ENCODE measurements at regions not wholly inside any gene's neighbourhood (a gene's known extent, or its start where the extent isn't known, plus 50 kb on each side); places are given as distances from the start of the nearest gene placed in this dataset.

DNA sequence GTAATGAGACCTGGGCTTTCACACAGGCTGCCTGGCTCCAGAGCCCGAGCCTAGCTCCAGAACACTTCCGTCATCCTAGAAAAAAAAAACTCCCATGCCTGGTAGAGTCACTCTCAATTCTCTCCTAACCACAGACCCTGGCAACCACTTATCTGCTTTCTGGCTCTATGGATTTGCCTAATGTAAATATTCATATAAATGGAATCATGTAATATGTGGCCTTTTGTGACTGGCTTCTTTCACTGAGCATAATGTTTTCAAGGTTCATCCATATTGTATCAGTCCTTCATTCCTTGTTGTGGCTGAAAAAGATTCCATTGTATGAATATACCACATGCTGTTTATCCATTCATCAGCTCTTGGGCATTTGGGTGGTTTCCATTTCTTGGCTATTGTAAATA is 167.7 kb upstream of the MKLN1 start:
- TF ChIP-seq, protein P1, sequence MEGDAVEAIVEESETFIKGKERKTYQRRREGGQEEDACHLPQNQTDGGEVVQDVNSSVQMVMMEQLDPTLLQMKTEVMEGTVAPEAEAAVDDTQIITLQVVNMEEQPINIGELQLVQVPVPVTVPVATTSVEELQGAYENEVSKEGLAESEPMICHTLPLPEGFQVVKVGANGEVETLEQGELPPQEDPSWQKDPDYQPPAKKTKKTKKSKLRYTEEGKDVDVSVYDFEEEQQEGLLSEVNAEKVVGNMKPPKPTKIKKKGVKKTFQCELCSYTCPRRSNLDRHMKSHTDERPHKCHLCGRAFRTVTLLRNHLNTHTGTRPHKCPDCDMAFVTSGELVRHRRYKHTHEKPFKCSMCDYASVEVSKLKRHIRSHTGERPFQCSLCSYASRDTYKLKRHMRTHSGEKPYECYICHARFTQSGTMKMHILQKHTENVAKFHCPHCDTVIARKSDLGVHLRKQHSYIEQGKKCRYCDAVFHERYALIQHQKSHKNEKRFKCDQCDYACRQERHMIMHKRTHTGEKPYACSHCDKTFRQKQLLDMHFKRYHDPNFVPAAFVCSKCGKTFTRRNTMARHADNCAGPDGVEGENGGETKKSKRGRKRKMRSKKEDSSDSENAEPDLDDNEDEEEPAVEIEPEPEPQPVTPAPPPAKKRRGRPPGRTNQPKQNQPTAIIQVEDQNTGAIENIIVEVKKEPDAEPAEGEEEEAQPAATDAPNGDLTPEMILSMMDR (IDR thresholded peaks at IDR 0.05): no peak
- no peak for TF ChIP-seq EZH2 (IDR thresholded peaks at IDR 0.05; ENCODE audit: borderline replicate concordance, insufficient read depth, low read depth, low read length, poor library complexity, severe bottlenecking)
- Histone ChIP-seq H3K4me2 (replicated peaks; ENCODE audit: low read depth, low read length, poor library complexity, severe bottlenecking) (no peak overlapping the region), H3K9me3 (ENCODE audit: control extremely low read depth in 1 of 3, control insufficient read depth in 2 of 3, insufficient read depth in 1 of 3, low read length in 2 of 3) (no peaks in the 10 kb centered on the region), H3K27me3 (replicated peaks in 1 of 4; ENCODE audit: control extremely low read depth in 1 of 4, control insufficient read depth in 3 of 4, insufficient read depth in 4 of 4, low read length in 3 of 4) (no peaks in the 10 kb centered on the region), H3K36me3 (replicated peaks in 1 of 2; ENCODE audit: control extremely low read depth in 1 of 2, control insufficient read depth in 1 of 2, extremely low read depth in 1 of 2, insufficient read depth in 2 of 2, low read length in 1 of 2) (no peaks in the 10 kb centered on the region), H2AFZ (ENCODE audit: insufficient read depth, low read depth, low read length, poor library complexity, severe bottlenecking) (no peak overlapping the region), H3K79me2 (ENCODE audit: control insufficient read depth, insufficient read depth, low read length) (no peaks in the 10 kb centered on the region), H3K4me1 (ENCODE audit: control insufficient read depth in 2 of 2, insufficient read depth in 2 of 2, low read length in 2 of 2) (no peaks in the 10 kb centered on the region), H3K9ac (ENCODE audit: low read length) (no peak overlapping the region), H3K4me3 (ENCODE audit: control extremely low read depth in 1 of 5, extremely low read depth in 1 of 5, insufficient read depth in 1 of 5, low read depth in 2 of 5, low read length in 4 of 5) (no peak overlapping the region), H4K20me1 (ENCODE audit: control insufficient read depth, insufficient read depth, low read length, poor library complexity, severe bottlenecking) (no peaks in the 10 kb centered on the region), H3K27ac (ENCODE audit: low read length in 2 of 2) (no peak overlapping the region)
- H3K27me3 Mint-ChIP-seq: no peaks in the 10 kb centered on the region
- H3K4me3 Mint-ChIP-seq: no peak overlapping the region
- CTCF ChIA-PET: no interaction called here
- POLR2A ChIA-PET: no interaction called here
- intact Hi-C loops (cut with micrococcal nuclease): no loop called here
- no peaks in the 10 kb centered on the region for H3K4me1 Mint-ChIP-seq
- no peaks in the 10 kb centered on the region for H3K9me3 Mint-ChIP-seq (ENCODE audit: insufficient read depth)
- no peak overlapping the region for H3K27ac Mint-ChIP-seq
- ATAC-seq (ENCODE audit: low read depth): no peak
- no peak for DNase-seq
- WGBS (ENCODE audit: insufficient coverage): 80% methylated on average over 1 of the region's 2 CpGs

DNA sequence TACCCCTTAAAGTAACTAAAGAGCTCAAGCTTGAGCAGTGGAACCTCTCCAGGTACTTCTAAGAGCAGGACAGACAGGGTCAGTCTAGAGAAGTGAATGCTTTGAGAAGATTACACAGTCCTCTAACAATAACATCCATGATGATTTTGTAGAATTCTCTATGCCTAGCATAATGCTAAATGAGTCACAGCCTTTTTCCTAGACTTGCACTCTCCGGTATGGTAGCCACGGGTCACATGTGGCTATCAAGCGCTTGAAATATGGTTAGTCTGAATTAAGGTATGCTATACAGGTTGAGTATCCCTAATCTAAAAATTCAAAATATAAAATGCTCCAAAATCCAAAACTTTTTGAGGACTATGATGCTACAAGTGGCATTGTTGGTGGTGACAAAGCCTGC is 166.6 kb upstream of the MKLN1 start:
- ATAC-seq (ENCODE audit: low read depth) (no peak), DNase-seq (no peak)
- CTCF ChIA-PET: no interaction called here
- intact Hi-C loops (cut with micrococcal nuclease): no loop called here
- H3K36me3 ChIP-seq (replicated peaks in 1 of 2; ENCODE audit: control extremely low read depth in 1 of 2, control insufficient read depth in 1 of 2, extremely low read depth in 1 of 2, insufficient read depth in 2 of 2, low read length in 1 of 2): no peaks in the 10 kb centered on the region
- Mint-ChIP-seq H3K4me3 (no peak overlapping the region), H3K4me1 (no peaks in the 10 kb centered on the region), H3K27ac (no peak overlapping the region), H3K27me3 (no peaks in the 10 kb centered on the region), H3K9me3 (ENCODE audit: insufficient read depth) (no peaks in the 10 kb centered on the region)
- TF ChIP-seq, protein P1 (IDR thresholded peaks at IDR 0.05): no peak
- TF ChIP-seq EZH2 (IDR thresholded peaks at IDR 0.05; ENCODE audit: borderline replicate concordance, insufficient read depth, low read depth, low read length, poor library complexity, severe bottlenecking): no peak
- H3K79me2 ChIP-seq (ENCODE audit: control insufficient read depth, insufficient read depth, low read length): no peaks in the 10 kb centered on the region
- H3K4me1 ChIP-seq (ENCODE audit: control insufficient read depth in 2 of 2, insufficient read depth in 2 of 2, low read length in 2 of 2): no peaks in the 10 kb centered on the region
- no peaks in the 10 kb centered on the region for H3K27me3 ChIP-seq (replicated peaks in 1 of 4; ENCODE audit: control extremely low read depth in 1 of 4, control insufficient read depth in 3 of 4, insufficient read depth in 4 of 4, low read length in 3 of 4)
- WGBS (ENCODE audit: insufficient coverage): no CpG with 5 or more reads among the region's 3 CpGs
- H3K4me2 ChIP-seq (replicated peaks; ENCODE audit: low read depth, low read length, poor library complexity, severe bottlenecking): no peak overlapping the region
- no peak overlapping the region for H2AFZ ChIP-seq (ENCODE audit: insufficient read depth, low read depth, low read length, poor library complexity, severe bottlenecking)
- POLR2A ChIA-PET: interaction anchor here (0.6 to 0.7 kb wide), 2 partner anchors 16 to 267 kb away, joined by 5 to 9 read pairs; no protein-coding TSS in a partner anchor
- H3K4me3 ChIP-seq (ENCODE audit: control extremely low read depth in 1 of 5, extremely low read depth in 1 of 5, insufficient read depth in 1 of 5, low read depth in 2 of 5, low read length in 4 of 5): no peak overlapping the region
- no peak overlapping the region for H3K9ac ChIP-seq (ENCODE audit: low read length)
- no peaks in the 10 kb centered on the region for H3K9me3 ChIP-seq (ENCODE audit: control extremely low read depth in 1 of 3, control insufficient read depth in 2 of 3, insufficient read depth in 1 of 3, low read length in 2 of 3)
- H4K20me1 ChIP-seq (ENCODE audit: control insufficient read depth, insufficient read depth, low read length, poor library complexity, severe bottlenecking): no peaks in the 10 kb centered on the region
- no peak overlapping the region for H3K27ac ChIP-seq (ENCODE audit: low read length in 2 of 2)

All from B cell (primary cell).